Stomach (tissue), 8 donors: ENCODE measurements at regions not wholly inside any gene's neighbourhood (a gene's known extent, or its start where the extent isn't known, plus 50 kb on each side); places are given as distances from the start of the nearest gene placed in this dataset.
A peak's percentile ranks its signal among the peaks of the same experiment; 100 is the strongest.

Experiments used
- DNase-seq, 2 donors: peaks; one replicate each; pipeline versions ENCODE4 v3.0.0 to v3.0.0-alpha.2; 2013 to 2019
- H3K27ac ChIP-seq, 5 donors: fragments of 200-600 bp in 4 of 5; sonication (generic) in 4 of 5; one replicate each; pipeline ENCODE4 v1.5.1; 2013 to 2019; ENCODE audit warnings: mild to moderate bottlenecking in 1 of 5, moderate library complexity in 1 of 5
- H3K27me3 ChIP-seq, 3 donors: fragments of 200-600 bp; sonication (generic); one replicate each; pipeline ENCODE4 v1.5.1; 2017 to 2019; ENCODE audit warnings: mixed run types in 1 of 3
- H3K36me3 ChIP-seq, 4 donors: fragments of 200-600 bp; sonication (generic); 1 replicate in 3 of 4; 2 replicates in 1 of 4; pipeline ENCODE4 v1.5.1; 2016 to 2019
- H3K4me1 ChIP-seq, 4 donors: fragments of 200-600 bp; sonication (generic); one replicate each; pipeline ENCODE4 v1.5.1; 2016 to 2019
- H3K4me3 ChIP-seq, 4 donors: fragments of 200-600 bp; sonication (generic) in 3 of 4; one replicate each; pipeline ENCODE4 v1.5.1; 2016 to 2019; ENCODE audit warnings: mild to moderate bottlenecking in 1 of 4
- H3K9me3 ChIP-seq, 4 donors: fragments of 200-600 bp; sonication (generic); one replicate each; pipeline ENCODE4 v1.5.1; 2016 to 2019
- EP300 ChIP-seq: sonication (generic); formaldehyde crosslinking; IDR thresholded peaks from one replicate; pipeline ENCODE4 v1.6.1; 2017; ENCODE audit warnings: antibody characterized with exemption
- POLR2A ChIP-seq, 4 donors: fragments of 450-650 bp; IDR thresholded peaks; one replicate each; pipeline ENCODE4 v1.6.1; 2016; ENCODE audit warnings: antibody characterized with exemption in 4 of 4, control low read depth in 2 of 4, mild to moderate bottlenecking in 1 of 4, moderate library complexity in 1 of 4
- POLR2AphosphoS5 ChIP-seq, 3 donors: sonication (generic); formaldehyde crosslinking; IDR thresholded peaks; one replicate each; pipeline ENCODE4 v1.6.1; 2016; ENCODE audit warnings: antibody characterized with exemption in 3 of 3
- WGBS, 5 donors: extraction: QIAGEN DNeasy Blood & Tissue Kit in 3 of 5; methylation state at CpG; one replicate each; pipeline versions ENCODE4 v1.1.5 to v1.1.7; 2013 to 2018; 5-methylcytosine and 5-hydroxymethylcytosine counted together
- intact Hi-C: fragments of 100-400 bp; cut with DNase I; formaldehyde crosslinking; loops from one replicate; pipeline ENCODE4 v1.15.1; 2023; ENCODE audit warnings: low total_unique reads
- TF ChIP-seq, protein P1 (sequence below), 7 experiments: fragments of 450-650 bp in 4 of 7; fragments of 200-600 bp in 3 of 7; sonication (generic) in 3 of 7; IDR thresholded peaks; one replicate each; pipeline ENCODE4 v1.5.1; 2016 to 2019; ENCODE audit warnings: antibody characterized with exemption in 7 of 7, control low read depth in 2 of 7, mild to moderate bottlenecking in 1 of 7
- donor health status: healthy with polysubstance abuse.
- donor health status: Bipolar disorder and iron deficiency.
- donor health status: healthy.

DNA sequence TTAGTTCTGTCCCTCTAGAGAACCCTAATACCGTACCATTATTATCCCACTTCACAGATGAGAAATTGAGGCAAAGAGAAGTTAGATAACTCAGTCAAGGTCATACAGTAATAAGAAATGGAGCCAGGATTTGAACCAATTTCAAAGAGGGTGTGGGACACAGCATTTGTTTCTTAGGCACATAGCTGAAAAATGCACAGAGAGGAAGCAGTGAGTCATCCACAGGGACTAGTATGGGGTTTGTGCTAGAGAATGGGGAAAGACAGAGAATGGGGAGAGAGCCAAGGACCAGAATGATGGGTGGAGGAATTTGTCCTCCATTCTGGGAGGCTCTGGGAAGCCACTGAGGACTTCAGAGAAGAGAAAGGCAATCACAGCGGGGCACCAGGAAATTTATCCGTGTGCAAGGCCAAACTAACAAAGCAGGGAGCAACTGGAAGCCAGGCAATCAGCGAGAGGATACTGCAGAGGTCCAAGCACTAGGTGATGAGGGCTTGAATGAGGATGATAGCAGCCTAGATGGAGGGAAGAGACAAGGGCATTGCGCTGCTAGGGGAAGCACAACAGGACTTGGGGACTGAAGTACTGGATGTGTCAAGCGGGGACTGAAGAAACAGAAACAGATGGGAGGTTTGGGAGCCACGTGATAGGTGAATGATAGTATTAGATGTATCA is 78.1 kb upstream of the ZFHX3 start:
- peak overlapping the region in 2 of 5 donors; percentile 2 to 11 for H3K27ac ChIP-seq
- TF ChIP-seq EP300 (no peak), POLR2A (IDR thresholded peaks at IDR 0.05) (no peak), POLR2AphosphoS5 (IDR thresholded peaks at IDR 0.05) (no peak)
- TF ChIP-seq, protein P1, sequence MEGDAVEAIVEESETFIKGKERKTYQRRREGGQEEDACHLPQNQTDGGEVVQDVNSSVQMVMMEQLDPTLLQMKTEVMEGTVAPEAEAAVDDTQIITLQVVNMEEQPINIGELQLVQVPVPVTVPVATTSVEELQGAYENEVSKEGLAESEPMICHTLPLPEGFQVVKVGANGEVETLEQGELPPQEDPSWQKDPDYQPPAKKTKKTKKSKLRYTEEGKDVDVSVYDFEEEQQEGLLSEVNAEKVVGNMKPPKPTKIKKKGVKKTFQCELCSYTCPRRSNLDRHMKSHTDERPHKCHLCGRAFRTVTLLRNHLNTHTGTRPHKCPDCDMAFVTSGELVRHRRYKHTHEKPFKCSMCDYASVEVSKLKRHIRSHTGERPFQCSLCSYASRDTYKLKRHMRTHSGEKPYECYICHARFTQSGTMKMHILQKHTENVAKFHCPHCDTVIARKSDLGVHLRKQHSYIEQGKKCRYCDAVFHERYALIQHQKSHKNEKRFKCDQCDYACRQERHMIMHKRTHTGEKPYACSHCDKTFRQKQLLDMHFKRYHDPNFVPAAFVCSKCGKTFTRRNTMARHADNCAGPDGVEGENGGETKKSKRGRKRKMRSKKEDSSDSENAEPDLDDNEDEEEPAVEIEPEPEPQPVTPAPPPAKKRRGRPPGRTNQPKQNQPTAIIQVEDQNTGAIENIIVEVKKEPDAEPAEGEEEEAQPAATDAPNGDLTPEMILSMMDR (IDR thresholded peaks at IDR 0.05) = no peak
- DNase-seq = no peak
- no peaks in the 10 kb centered on the region for H3K4me1 ChIP-seq
- intact Hi-C loops = no loop called here
- H3K4me3 ChIP-seq = no peak overlapping the region
- H3K36me3 ChIP-seq = no peaks in the 10 kb centered on the region
- no peaks in the 10 kb centered on the region for H3K27me3 ChIP-seq
- WGBS, 5 donors = 85 to 91% (median 88%) methylated on average over 7 of the region's 7 CpGs
- H3K9me3 ChIP-seq = peaks cover 0 to 6% (median 0%) of the 10 kb centered on the region in 4 donors

DNA sequence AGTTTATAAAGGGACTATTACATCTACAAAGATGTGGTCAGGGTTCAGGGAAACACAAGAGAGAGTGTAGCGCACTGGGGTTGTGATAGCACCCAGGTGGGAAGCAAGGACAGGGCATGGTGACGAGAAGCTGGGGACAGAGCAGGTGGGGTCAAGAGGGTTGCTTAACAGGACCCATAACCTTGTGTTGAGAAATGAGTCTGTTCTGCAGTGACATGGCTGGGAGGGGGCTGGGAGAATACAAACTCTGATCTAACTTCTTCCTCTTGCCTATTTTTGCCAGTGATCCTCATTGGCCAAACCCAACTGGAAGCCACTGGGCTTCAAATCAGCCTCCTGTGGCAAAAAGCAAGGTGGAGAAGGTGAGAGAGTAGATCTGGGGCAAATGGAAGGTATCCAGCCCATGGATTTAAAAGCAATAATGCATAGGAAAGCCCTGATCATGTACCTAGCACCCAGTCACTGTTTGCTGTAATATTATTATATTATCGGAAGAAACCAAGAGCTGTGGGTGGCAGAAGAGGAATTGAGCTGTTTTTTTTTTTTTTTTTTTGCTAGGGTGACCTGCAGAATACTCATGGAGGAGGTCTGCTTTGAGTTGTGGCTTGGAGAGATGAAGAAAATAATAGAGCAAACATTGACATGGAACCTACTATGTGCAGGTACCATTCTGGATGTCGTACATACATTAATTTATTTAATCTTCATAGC is 76.9 kb upstream of the ZFHX3 start:
- H3K9me3 ChIP-seq = peaks cover 0 to 6% (median 0%) of the 10 kb centered on the region in 4 donors
- no peaks in the 10 kb centered on the region for H3K36me3 ChIP-seq
- H3K27me3 ChIP-seq = no peaks in the 10 kb centered on the region
- H3K27ac ChIP-seq = no peak overlapping the region
- intact Hi-C loops = no loop called here
- 88 to 93% (median 91%) methylated on average over 4 of the region's 4 CpGs for WGBS, 5 donors
- TF ChIP-seq EP300 = no peak
- no peaks in the 10 kb centered on the region for H3K4me1 ChIP-seq
- no peak for DNase-seq
- no peak overlapping the region for H3K4me3 ChIP-seq

DNA sequence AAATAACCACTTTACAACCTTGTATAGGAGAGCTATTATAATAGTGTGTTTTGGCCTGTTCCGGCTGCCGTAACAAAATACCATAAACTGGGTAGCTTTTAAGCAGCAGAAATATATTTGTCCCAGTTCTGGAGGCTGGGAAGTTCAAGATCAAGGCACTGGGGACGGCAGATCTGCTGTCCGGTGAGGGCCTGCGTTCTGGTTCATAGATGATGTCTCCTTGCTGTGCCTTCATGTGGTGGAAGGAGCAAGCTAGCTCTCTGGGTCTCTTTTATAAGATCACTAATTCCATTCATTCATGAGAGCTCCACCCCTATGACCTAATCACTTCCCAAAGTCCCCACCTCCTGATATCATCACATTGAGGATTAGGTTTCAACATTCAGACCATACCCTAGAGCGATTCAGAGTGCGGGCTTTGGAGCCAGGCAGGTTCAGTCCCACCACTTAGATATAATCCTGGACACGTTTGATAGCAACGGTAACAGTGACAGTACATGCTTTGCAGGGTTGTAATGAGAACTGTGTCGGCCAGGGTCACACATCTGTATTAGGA is 76.2 kb upstream of the ZFHX3 start:
- Histone ChIP-seq H3K9me3 (peaks cover 0 to 6% (median 0%) of the 10 kb centered on the region in 4 donors), H3K27me3 (no peaks in the 10 kb centered on the region), H3K36me3 (no peaks in the 10 kb centered on the region), H3K4me1 (no peaks in the 10 kb centered on the region), H3K27ac (no peak overlapping the region), H3K4me3 (no peak overlapping the region)
- DNase-seq = no peak
- TF ChIP-seq POLR2A (IDR thresholded peaks at IDR 0.05) (no peak), POLR2AphosphoS5 (IDR thresholded peaks at IDR 0.05) (no peak), EP300 (no peak)
- TF ChIP-seq, protein P1 (IDR thresholded peaks at IDR 0.05) = no peak
- WGBS, 5 donors = 89 to 93% (median 90%) methylated on average over 10 of the region's 10 CpGs
- intact Hi-C loops = no loop called here

DNA sequence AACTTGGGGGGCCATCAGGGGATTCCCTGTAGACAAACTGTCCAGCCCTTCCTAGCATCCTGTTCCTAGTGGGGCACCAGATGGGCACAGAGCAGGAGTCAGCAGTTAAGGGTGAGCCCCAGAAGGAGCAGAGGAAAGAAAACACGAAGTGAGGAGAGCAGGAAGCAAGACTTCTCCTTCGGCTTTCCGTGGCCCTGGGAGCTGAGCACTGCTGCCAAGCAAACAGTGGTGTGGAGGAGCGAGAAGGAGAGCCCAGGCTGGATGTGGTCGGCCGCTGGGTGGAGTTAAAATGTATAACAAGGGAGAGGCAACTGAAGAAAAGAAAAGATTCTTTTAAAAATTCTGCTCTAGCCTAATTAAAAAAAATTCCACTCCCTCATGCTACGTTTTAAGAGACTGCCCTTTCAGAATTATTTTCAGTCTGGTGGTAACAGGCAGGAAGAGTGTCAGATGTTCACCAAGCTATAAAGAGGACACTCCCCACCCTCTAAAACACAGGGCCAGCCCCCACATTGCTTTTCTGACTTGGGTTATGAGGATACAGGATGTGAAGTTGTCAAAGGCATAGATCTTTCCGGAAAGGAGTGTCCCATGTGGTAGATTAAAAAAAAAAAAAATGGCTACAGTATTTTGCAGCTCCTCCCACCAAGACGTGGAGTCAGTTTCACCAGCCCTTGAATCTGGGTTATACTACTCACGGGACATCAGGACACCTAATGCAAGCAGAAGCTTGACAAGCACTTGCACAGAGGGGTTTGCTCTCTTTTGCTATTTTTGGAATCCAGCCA is 74.9 kb upstream of the ZFHX3 start:
- TF ChIP-seq POLR2A (IDR thresholded peaks at IDR 0.05) (no peak), EP300 (no peak), POLR2AphosphoS5 (IDR thresholded peaks at IDR 0.05) (no peak)
- TF ChIP-seq, protein P1 (IDR thresholded peaks at IDR 0.05) = no peak
- 28 to 37% (median 30%) methylated on average over 10 of the region's 10 CpGs for WGBS, 5 donors

More for the DNA sequence above, 74.9 kb upstream of the ZFHX3 start:
- peak overlapping the region in 3 of 5 donors; percentile 27 to 44 (median 32) for H3K27ac ChIP-seq
- H3K36me3 ChIP-seq = no peaks in the 10 kb centered on the region
- intact Hi-C loops = no loop called here
- H3K4me1 ChIP-seq = no peaks in the 10 kb centered on the region
- H3K4me3 ChIP-seq = no peak overlapping the region
- peak in 1 of 2 donors; percentile 61 for DNase-seq
- peaks cover 0 to 6% (median 4%) of the 10 kb centered on the region in 4 donors for H3K9me3 ChIP-seq
- no peaks in the 10 kb centered on the region for H3K27me3 ChIP-seq
